GM12892 (cell line): ENCODE measurements at regions not wholly inside any gene's neighbourhood (a gene's known extent, or its start where the extent isn't known, plus 50 kb on each side); places are given as distances from the start of the nearest gene placed in this dataset.

Experiments
- POLR2A ChIP-seq: IDR thresholded peaks from 2 replicates; pipeline ENCODE4 v1.6.1; 2011; ENCODE audit warnings: low read depth, low read length, control low read depth
- POLR2AphosphoS5 ChIP-seq: IDR thresholded peaks from 2 replicates; pipeline ENCODE4 v1.6.1; 2011; ENCODE audit warnings: low read depth, low read length, control low read depth
- TAF1 ChIP-seq: IDR thresholded peaks from 2 replicates; pipeline ENCODE4 v1.6.1; 2011; ENCODE audit warnings: low read depth, mild to moderate bottlenecking, control low read depth, low read length, borderline replicate concordance

DNA sequence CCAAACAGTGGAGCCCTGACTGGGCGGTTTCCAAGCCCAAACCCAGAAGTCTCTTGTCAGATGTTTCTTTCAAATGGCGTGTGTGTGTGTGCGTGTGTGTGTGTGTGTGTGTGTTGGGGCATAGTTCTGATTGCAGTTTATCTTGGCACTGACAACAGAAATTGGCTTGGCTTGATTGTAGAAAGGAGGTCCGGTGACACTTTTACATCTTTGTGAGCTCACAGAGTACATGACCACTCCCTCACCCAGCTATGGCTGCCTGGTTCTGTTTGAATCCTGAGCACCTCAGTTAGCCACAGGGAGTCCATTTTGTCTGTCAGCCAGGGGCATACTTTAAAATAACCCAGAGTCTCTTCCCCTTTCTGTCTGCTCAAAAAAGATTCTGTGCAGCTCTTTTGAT, 276.3 kb downstream of the CD83 start:
- TF ChIP-seq POLR2AphosphoS5 (no peak), POLR2A (no peak), TAF1 (no peak)
